GM12891 (cell line): ENCODE measurements at regions not wholly inside any gene's neighbourhood (a gene's known extent, or its start where the extent isn't known, plus 50 kb on each side); places are given as distances from the start of the nearest gene placed in this dataset.

Source experiments
- DNase-seq: peaks from one replicate; pipeline ENCODE4 v3.0.0; 2011; ENCODE audit warnings: low spot score; ENCODE audit not compliant: insufficient read length
- FAIRE-seq: peaks from 2 replicates; lab custom pipeline; 2011; peaks lifted over from hg19 to GRCh38; lab: Jason Lieb, UNC
- PAX5 ChIP-seq: IDR thresholded peaks from 2 replicates; pipeline ENCODE4 v1.6.1; 2011; ENCODE audit warnings: low read length, moderate library complexity, mild to moderate bottlenecking; ENCODE audit not compliant: insufficient read depth, severe bottlenecking
- POLR2A ChIP-seq: IDR thresholded peaks from 2 replicates; pipeline ENCODE4 v1.6.1; 2011; ENCODE audit warnings: low read depth, low read length, control low read depth
- POLR2AphosphoS5 ChIP-seq: IDR thresholded peaks from 2 replicates; pipeline ENCODE4 v1.6.1; 2011; ENCODE audit warnings: low read depth, low read length, control low read depth
- POU2F2 ChIP-seq: IDR thresholded peaks from 2 replicates; pipeline ENCODE4 v1.6.1; 2011; ENCODE audit warnings: low read depth, mild to moderate bottlenecking, control low read depth, low read length, moderate library complexity
- SPI1 ChIP-seq: IDR thresholded peaks from 2 replicates; pipeline ENCODE4 v1.6.1; 2011; ENCODE audit warnings: low read depth, low read length, control low read depth
- TAF1 ChIP-seq: IDR thresholded peaks from 2 replicates; pipeline ENCODE4 v1.6.1; 2011; ENCODE audit warnings: low read depth, low read length, control low read depth

DNA sequence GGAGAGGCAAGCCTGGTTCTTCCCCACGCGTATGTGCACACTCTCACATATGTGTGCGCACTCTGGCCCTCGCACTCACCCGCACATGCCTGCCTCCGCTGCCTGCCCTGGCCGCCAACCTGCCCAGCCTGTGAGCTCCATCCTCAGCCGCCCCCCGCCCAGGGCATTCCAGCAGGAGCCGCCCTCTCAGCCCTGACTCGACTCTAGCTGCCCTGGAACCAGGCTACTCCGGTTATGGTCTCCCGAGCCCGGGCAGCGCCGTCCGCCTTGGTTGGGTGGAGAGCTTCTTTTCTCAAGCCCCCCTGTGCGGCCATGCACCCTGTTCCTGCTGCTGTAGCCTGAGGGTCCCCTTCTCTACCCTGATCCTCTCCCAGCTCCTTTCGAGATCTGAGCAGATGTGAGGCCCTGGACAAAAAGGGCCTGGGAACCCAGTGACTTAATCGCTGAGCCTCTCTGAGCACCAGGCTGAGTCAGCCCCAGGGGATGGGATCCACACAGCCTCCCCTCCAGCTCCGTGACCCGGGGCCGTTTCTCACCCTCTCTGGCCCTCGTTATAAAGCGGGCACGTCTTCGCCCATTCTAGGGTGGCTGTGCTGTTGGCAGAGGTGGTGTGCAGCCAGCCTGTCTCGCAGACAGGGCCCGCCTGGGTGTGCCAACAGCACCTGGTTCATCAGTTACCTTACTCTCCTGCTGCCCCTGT, 191.5 kb downstream of the TEX29 start:
- TF ChIP-seq TAF1 (no peak), POLR2AphosphoS5 (no peak), PAX5 (no peak), POLR2A (no peak), POU2F2 (no peak)
- FAIRE-seq, result no peak
- no peak for DNase-seq

DNA sequence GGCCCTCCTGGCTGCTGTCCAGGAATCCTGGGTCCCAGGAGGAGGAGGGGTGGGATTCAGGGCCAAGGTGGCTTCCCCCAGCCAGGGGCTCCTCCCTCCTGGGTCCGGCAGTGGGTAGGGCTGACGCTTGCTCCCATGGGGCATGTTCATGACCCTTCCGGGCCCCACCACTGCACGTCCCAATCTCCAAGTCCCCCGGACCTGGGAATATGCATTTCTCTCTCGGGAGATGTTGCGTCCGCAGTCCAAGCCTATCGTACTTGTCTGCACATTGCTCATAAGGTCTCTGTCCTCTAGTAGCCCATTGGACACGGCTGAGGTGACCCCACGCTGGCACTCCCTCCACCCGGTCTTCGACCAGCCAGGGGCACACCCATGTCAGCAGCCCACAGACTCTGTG, 192.3 kb downstream of the TEX29 start:
- TF ChIP-seq TAF1, result no peak
- TF ChIP-seq POLR2A, result no peak
- TF ChIP-seq SPI1, result no peak
- TF ChIP-seq PAX5, result no peak
- TF ChIP-seq POLR2AphosphoS5, result no peak
- no peak for TF ChIP-seq POU2F2
- FAIRE-seq, result no peak
- DNase-seq, result no peak

- no peak for DNase-seq
- no peak for TF ChIP-seq PAX5
- no peak for TF ChIP-seq TAF1
- no peak for TF ChIP-seq POLR2A
- TF ChIP-seq POU2F2, result no peak
- no peak for TF ChIP-seq POLR2AphosphoS5
- no peak for FAIRE-seq
Measured at GRCh38 chr13:111513766-111514609, 193.5 kb downstream of the TEX29 start.

- no peak for TF ChIP-seq SPI1
- DNase-seq, result no peak
- no peak for FAIRE-seq
Measured at GRCh38 chr13:111514610-111515306, 194.3 kb downstream of the TEX29 start.

GRCh38 chr13:111515307-111515617, 194.8 kb downstream of the TEX29 start:
- DNase-seq, result no peak
- TF ChIP-seq POLR2A (no peak), PAX5 (no peak), POLR2AphosphoS5 (no peak), TAF1 (no peak)
- FAIRE-seq, result no peak

GRCh38 chr13:111515635-111516034, 195.2 kb downstream of the TEX29 start:
- TF ChIP-seq SPI1 (no peak), TAF1 (no peak), POU2F2 (no peak), POLR2AphosphoS5 (no peak)
- DNase-seq (no peak), FAIRE-seq (no peak)

- TF ChIP-seq PAX5, result no peak
- TF ChIP-seq POLR2AphosphoS5, result no peak
- TF ChIP-seq SPI1, result no peak
- TF ChIP-seq TAF1, result no peak
- TF ChIP-seq POLR2A, result no peak
- TF ChIP-seq POU2F2, result no peak
- no peak for DNase-seq
- no peak for FAIRE-seq
Measured at GRCh38 chr13:111516712-111517640, 196.5 kb downstream of the TEX29 start.

DNA sequence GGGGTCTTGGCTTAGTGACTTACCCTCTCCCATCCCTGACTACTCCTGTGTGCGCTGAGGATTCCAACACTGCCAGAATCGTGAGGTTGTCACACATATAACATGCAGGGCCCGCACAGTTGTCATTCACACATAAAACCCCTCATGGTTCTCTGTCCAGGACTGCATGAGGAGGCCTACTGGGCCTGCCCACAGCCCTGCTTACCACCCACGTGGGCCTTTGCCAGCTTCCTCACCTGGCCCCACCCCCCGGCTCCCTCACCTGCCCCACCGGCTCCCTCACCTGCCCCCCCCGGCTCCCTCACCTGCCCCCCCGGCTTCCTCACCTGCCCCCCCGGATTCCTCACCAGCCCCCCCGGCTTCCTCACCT, 197.2 kb downstream of the TEX29 start:
- FAIRE-seq, result no peak
- DNase-seq, result no peak
- no peak for TF ChIP-seq TAF1

DNA sequence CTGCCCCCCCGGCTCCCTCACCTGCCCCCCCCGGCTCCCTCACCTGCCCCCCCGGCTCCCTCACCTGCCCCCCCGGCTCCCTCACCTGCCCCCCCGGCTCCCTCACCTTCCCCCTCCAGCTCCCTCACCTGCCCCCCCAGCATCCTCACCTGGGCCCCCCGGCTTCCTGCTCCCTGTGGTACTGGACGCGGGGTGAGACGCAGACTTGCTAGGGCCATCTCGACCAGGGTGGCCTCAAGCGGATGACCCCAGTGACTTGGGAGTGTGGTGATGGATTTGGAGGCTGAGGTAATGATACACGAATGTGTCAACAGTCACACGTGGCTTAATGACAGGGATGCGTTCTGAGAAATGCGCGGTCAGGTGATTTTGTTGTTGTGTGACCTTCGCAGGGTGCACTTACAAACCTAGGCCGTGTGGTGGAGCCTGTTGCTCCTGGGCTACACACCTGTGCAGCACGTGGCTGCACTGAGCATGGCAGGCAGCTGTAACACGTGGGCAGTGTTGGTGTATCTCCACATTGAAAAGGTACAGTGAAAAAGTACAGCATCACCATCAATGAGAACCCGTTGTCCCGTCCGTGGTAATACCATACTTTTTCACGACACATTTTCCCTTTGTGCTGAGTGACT, 197.8 kb downstream of the TEX29 start:
- DNase-seq (no peak), FAIRE-seq (no peak)
- no peak for TF ChIP-seq PAX5
- TF ChIP-seq POLR2AphosphoS5, result no peak
- TF ChIP-seq POU2F2, result no peak
- TF ChIP-seq TAF1, result no peak
- no peak for TF ChIP-seq POLR2A
- no peak for TF ChIP-seq SPI1
